GM23248 (cell line): ENCODE measurements at regions not wholly inside any gene's neighbourhood (a gene's known extent, or its start where the extent isn't known, plus 50 kb on each side); places are given as distances from the start of the nearest gene placed in this dataset.

Experiments
- DNase-seq: peaks from one replicate; pipeline ENCODE4 v3.0.0-alpha.2; 2015
- H2AFZ ChIP-seq: fragments of 200-600 bp; sonication (generic); 2 replicates; pipeline ENCODE4 v1.6.1; 2016; ENCODE audit warnings: antibody characterized with exemption
- H3F3A ChIP-seq: fragments of 200-600 bp; sonication (generic); 2 replicates; pipeline ENCODE4 v1.6.1; 2016; ENCODE audit warnings: mild to moderate bottlenecking, antibody characterized with exemption, mixed run types; ENCODE audit not compliant: insufficient read depth
- H3K27ac ChIP-seq: fragments of 200-600 bp; sonication (generic); 2 replicates; pipeline ENCODE4 v1.5.1; 2016; ENCODE audit warnings: mild to moderate bottlenecking
- H3K27me3 ChIP-seq: fragments of 200-600 bp; sonication (generic); replicated peaks from 2 replicates; pipeline ENCODE4 v1.6.1; 2016; ENCODE audit warnings: mild to moderate bottlenecking; ENCODE audit not compliant: insufficient read depth
- H3K36me3 ChIP-seq: fragments of 200-600 bp; sonication (generic); 2 replicates; pipeline ENCODE4 v1.6.1; 2016; ENCODE audit warnings: low read depth, mild to moderate bottlenecking
- H3K4me1 ChIP-seq: fragments of 200-600 bp; sonication (generic); 2 replicates; pipeline ENCODE4 v1.6.1; 2016; ENCODE audit warnings: mild to moderate bottlenecking; ENCODE audit not compliant: insufficient read depth
- H3K4me2 ChIP-seq: fragments of 200-600 bp; sonication (generic); one replicate; pipeline ENCODE4 v1.6.1; 2016; ENCODE audit warnings: mild to moderate bottlenecking; ENCODE audit not compliant: unreplicated experiment
- H3K4me3 ChIP-seq: fragments of 200-600 bp; sonication (generic); 2 replicates; pipeline ENCODE4 v1.5.1; 2016; ENCODE audit warnings: mild to moderate bottlenecking
- H3K79me2 ChIP-seq: fragments of 200-600 bp; sonication (generic); 2 replicates; pipeline ENCODE4 v1.6.1; 2016; ENCODE audit warnings: mild to moderate bottlenecking; ENCODE audit not compliant: insufficient read depth
- H3K9ac ChIP-seq: fragments of 200-600 bp; sonication (generic); 2 replicates; pipeline ENCODE4 v1.6.1; 2016; ENCODE audit warnings: mild to moderate bottlenecking
- H3K9me2 ChIP-seq: fragments of 200-600 bp; sonication (generic); 2 replicates; pipeline ENCODE4 v1.6.1; 2016; ENCODE audit warnings: mixed run types, mild to moderate bottlenecking, moderate library complexity; ENCODE audit not compliant: insufficient read depth
- H3K9me3 ChIP-seq: fragments of 200-600 bp; sonication (generic); one replicate; pipeline ENCODE4 v1.6.1; 2017; ENCODE audit warnings: low read depth
- H4K20me1 ChIP-seq: fragments of 200-600 bp; sonication (generic); 2 replicates; pipeline ENCODE4 v1.6.0; 2016; ENCODE audit not compliant: insufficient read depth
- EZH2 ChIP-seq: fragments of 200-600 bp; sonication (generic); IDR thresholded peaks from 2 replicates; pipeline ENCODE4 v1.6.1; 2018; ENCODE audit warnings: antibody characterized with exemption, mild to moderate bottlenecking; ENCODE audit not compliant: insufficient read depth, poor library complexity, severe bottlenecking
- EZH2phosphoT487 ChIP-seq: fragments of 200-600 bp; sonication (generic); IDR thresholded peaks from 2 replicates; pipeline ENCODE4 v1.6.1; 2018; ENCODE audit warnings: antibody characterized with exemption, moderate library complexity, mild to moderate bottlenecking, low read depth; ENCODE audit not compliant: insufficient read depth
- WGBS, 2 experiments: methylation state at CpG; one replicate each; pipeline ENCODE4 v1.1.6; 2015 to 2017; ENCODE audit warnings: low lambda C conversion rate in 2 of 2, low coverage in 1 of 2; ENCODE audit errors: missing lambda C conversion rate in 2 of 2; 5-methylcytosine and 5-hydroxymethylcytosine counted together
- in situ Hi-C: fragments of 300-500 bp; cut with MboI; formaldehyde crosslinking; loops from 2 replicates; pipeline ENCODE4 v1.15.0; 2020

- no peaks in the 10 kb centered on the region for H3K27me3 ChIP-seq
- in situ Hi-C loops = no loop called here
- no peaks in the 10 kb centered on the region for H4K20me1 ChIP-seq
- H3K79me2 ChIP-seq = no peaks in the 10 kb centered on the region
- H3K9me2 ChIP-seq = no peaks in the 10 kb centered on the region
- no peaks in the 10 kb centered on the region for H3K4me1 ChIP-seq
- H3K9me3 ChIP-seq = no peaks in the 10 kb centered on the region
- DNase-seq = no peak
- no peaks in the 10 kb centered on the region for H3F3A ChIP-seq
- H3K36me3 ChIP-seq = no peaks in the 10 kb centered on the region
- H3K4me3 ChIP-seq = no peak overlapping the region
- TF ChIP-seq EZH2phosphoT487 (no peak), EZH2 (no peak)
- H3K4me2 ChIP-seq = no peak overlapping the region
- H3K9ac ChIP-seq = no peak overlapping the region
- H2AFZ ChIP-seq = no peak overlapping the region
- H3K27ac ChIP-seq = no peak overlapping the region
- 47 to 48% methylated on average over 3 of the region's 3 CpGs for WGBS, 2 experiments
Observed at GRCh38 chr4:187470061-187470460, 525.5 kb upstream of the ZFP42 start.

DNA sequence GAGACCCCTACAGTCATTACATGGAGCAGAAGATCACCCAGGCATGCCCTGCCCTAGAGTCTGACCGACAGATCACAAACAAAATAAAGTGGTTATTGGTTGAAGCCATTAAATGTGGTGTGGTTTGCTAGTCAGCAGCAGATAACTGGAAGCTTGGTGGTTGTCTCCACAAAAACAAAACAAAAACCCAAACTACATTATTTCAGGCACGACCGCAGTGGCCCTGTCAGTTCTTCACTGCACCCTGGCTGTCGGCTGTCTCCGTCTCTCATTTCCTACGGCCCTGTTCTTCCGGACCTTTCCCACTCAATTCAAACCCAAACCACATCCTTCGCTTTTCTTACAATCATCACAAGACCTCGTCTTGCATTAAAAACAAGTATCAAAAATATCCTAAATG lies 521.3 kb upstream of the ZFP42 start:
- Histone ChIP-seq H3F3A (no peaks in the 10 kb centered on the region), H3K4me2 (no peak overlapping the region), H2AFZ (no peak overlapping the region), H3K4me1 (peaks cover 4% of the 10 kb centered on the region; the same call in 1 of the 2 replicates), H3K27me3 (no peaks in the 10 kb centered on the region), H3K27ac (no peak overlapping the region), H3K9me3 (no peaks in the 10 kb centered on the region), H3K9me2 (no peaks in the 10 kb centered on the region), H3K4me3 (no peak overlapping the region), H4K20me1 (no peaks in the 10 kb centered on the region), H3K79me2 (no peaks in the 10 kb centered on the region), H3K9ac (no peak overlapping the region), H3K36me3 (no peaks in the 10 kb centered on the region)
- in situ Hi-C loops = no loop called here
- 55 to 62% methylated on average over 9 of the region's 9 CpGs for WGBS, 2 experiments
- no peak for TF ChIP-seq EZH2
- no peak for TF ChIP-seq EZH2phosphoT487
- DNase-seq = no peak

DNA sequence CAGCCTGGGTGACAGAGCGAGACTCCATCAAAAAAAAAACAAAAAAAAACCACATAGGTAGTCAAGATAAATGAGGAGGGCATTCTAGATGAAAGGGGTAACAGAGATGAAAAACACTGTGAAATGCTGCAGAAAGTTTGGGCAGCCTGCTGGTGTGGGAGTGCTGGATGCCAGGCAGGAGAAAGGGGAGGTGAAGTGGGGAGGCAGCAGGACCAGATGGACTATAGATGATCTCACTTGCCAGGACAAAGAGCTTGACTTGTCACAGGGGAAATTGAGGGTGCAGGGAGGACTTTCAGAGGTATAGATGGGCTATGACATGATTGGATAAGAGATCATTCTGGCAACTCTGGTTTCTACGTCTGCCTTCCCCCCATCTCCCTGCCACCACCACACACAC lies 519.7 kb upstream of the ZFP42 start:
- TF ChIP-seq EZH2phosphoT487 = no peak
- no peak for TF ChIP-seq EZH2
- H2AFZ ChIP-seq = no peak overlapping the region
- H4K20me1 ChIP-seq = no peaks in the 10 kb centered on the region
- H3K9ac ChIP-seq = no peak overlapping the region
- no peaks in the 10 kb centered on the region for H3K79me2 ChIP-seq
- no peak overlapping the region for H3K4me2 ChIP-seq
- no peaks in the 10 kb centered on the region for H3K9me2 ChIP-seq
- in situ Hi-C loops = no loop called here
- no peaks in the 10 kb centered on the region for H3F3A ChIP-seq
- H3K27ac ChIP-seq = no peak overlapping the region
- no peaks in the 10 kb centered on the region for H3K9me3 ChIP-seq
- H3K27me3 ChIP-seq = no peaks in the 10 kb centered on the region
- no peak overlapping the region for H3K4me3 ChIP-seq
- no peak for DNase-seq
- H3K36me3 ChIP-seq = no peaks in the 10 kb centered on the region
- WGBS, 2 experiments = 46 to 52% methylated on average over 2 of the region's 2 CpGs
- peaks cover 7% of the 10 kb centered on the region for H3K4me1 ChIP-seq

- WGBS, 2 experiments = 28 to 30% methylated on average over 6 of the region's 6 CpGs
- H3F3A ChIP-seq = no peaks in the 10 kb centered on the region
- TF ChIP-seq EZH2phosphoT487 = no peak
- no peak for DNase-seq
- no peaks in the 10 kb centered on the region for H4K20me1 ChIP-seq
- no peak overlapping the region for H3K9ac ChIP-seq
- peaks cover 7% of the 10 kb centered on the region for H3K4me1 ChIP-seq
- no peaks in the 10 kb centered on the region for H3K9me2 ChIP-seq
- no peak overlapping the region for H3K4me3 ChIP-seq
- in situ Hi-C loops = no loop called here
- no peaks in the 10 kb centered on the region for H3K36me3 ChIP-seq
- no peaks in the 10 kb centered on the region for H3K9me3 ChIP-seq
- no peak overlapping the region for H3K27ac ChIP-seq
- no peaks in the 10 kb centered on the region for H3K27me3 ChIP-seq
- H3K4me2 ChIP-seq = no peak overlapping the region
- no peak overlapping the region for H2AFZ ChIP-seq
- no peaks in the 10 kb centered on the region for H3K79me2 ChIP-seq
Observed at GRCh38 chr4:187477224-187477623, 518.3 kb upstream of the ZFP42 start.
